Activated T-cell treated with anti-CD3 and anti-CD28 coated beads, Interleukin-2, amount 50 U/mL, for 4 hours (primary cell): ENCODE measurements at regions not wholly inside any gene's neighbourhood (a gene's known extent, or its start where the extent isn't known, plus 50 kb on each side); places are given as distances from the start of the nearest gene placed in this dataset.

Source experiments
- ATAC-seq, 2 donors: fragments of 200-7000 bp; cut with Tn5 transposase; one replicate each; pipeline ENCODE4 v1.10.0; 2021
- DNase-seq: peaks from one replicate; pipeline ENCODE4 v3.0.0-alpha.2; 2020
- H3K27me3 Mint-ChIP-seq: one replicate; pipeline ENCODE4 v1.8.0; 2021; ENCODE audit warnings: low read depth, mixed read lengths
- H3K36me3 Mint-ChIP-seq: one replicate; pipeline ENCODE4 v1.8.0; 2022; ENCODE audit warnings: mixed read lengths; ENCODE audit not compliant: insufficient read depth
- H3K4me1 Mint-ChIP-seq: one replicate; pipeline ENCODE4 v1.8.0; 2021; ENCODE audit warnings: low read depth, mixed read lengths
- H3K4me3 Mint-ChIP-seq: one replicate; pipeline ENCODE4 v1.8.0; 2021; ENCODE audit warnings: mild to moderate bottlenecking, moderate library complexity, mixed read lengths
- H3K9me3 Mint-ChIP-seq: one replicate; pipeline ENCODE4 v1.8.0; 2021; ENCODE audit warnings: mixed read lengths

GRCh38 chr11:119797736-119798135 lies 68.7 kb upstream of the NECTIN1 start:
- H3K36me3 Mint-ChIP-seq, result no peaks in the 10 kb centered on the region
- ATAC-seq (no peak), DNase-seq (no peak)
- H3K27me3 Mint-ChIP-seq, result peaks cover 29% of the 10 kb centered on the region
- no peaks in the 10 kb centered on the region for H3K9me3 Mint-ChIP-seq
- H3K4me1 Mint-ChIP-seq, result no peaks in the 10 kb centered on the region
- H3K4me3 Mint-ChIP-seq, result no peak overlapping the region

GRCh38 chr11:119797123-119797611 lies 68.2 kb upstream of the NECTIN1 start:
- ATAC-seq, result no peak
- H3K4me1 Mint-ChIP-seq, result no peaks in the 10 kb centered on the region
- no peak for DNase-seq
- H3K27me3 Mint-ChIP-seq, result peaks cover 29% of the 10 kb centered on the region
- H3K4me3 Mint-ChIP-seq, result no peak overlapping the region
- H3K36me3 Mint-ChIP-seq, result no peaks in the 10 kb centered on the region
- H3K9me3 Mint-ChIP-seq, result no peaks in the 10 kb centered on the region

- Mint-ChIP-seq H3K36me3 (no peaks in the 10 kb centered on the region), H3K27me3 (peaks cover 28% of the 10 kb centered on the region), H3K9me3 (no peaks in the 10 kb centered on the region), H3K4me3 (no peak overlapping the region), H3K4me1 (no peaks in the 10 kb centered on the region)
- no peak for DNase-seq
- no peak for ATAC-seq
These were observed 67.5 kb upstream of the NECTIN1 start for GRCh38 chr11:119796363-119797060.

- Mint-ChIP-seq H3K4me3 (no peak overlapping the region), H3K27me3 (peaks cover 29% of the 10 kb centered on the region), H3K36me3 (no peaks in the 10 kb centered on the region), H3K9me3 (no peaks in the 10 kb centered on the region), H3K4me1 (no peaks in the 10 kb centered on the region)
- ATAC-seq (no peak), DNase-seq (no peak)
These were observed 66.7 kb upstream of the NECTIN1 start for GRCh38 chr11:119795690-119796089.

- H3K27me3 Mint-ChIP-seq, result peaks cover 33% of the 10 kb centered on the region
- H3K36me3 Mint-ChIP-seq, result no peaks in the 10 kb centered on the region
- H3K9me3 Mint-ChIP-seq, result no peaks in the 10 kb centered on the region
- no peak for ATAC-seq
- H3K4me1 Mint-ChIP-seq, result no peaks in the 10 kb centered on the region
- no peak overlapping the region for H3K4me3 Mint-ChIP-seq
- no peak for DNase-seq
These were observed 66.2 kb upstream of the NECTIN1 start for GRCh38 chr11:119795231-119795630.

- ATAC-seq, result no peak
- H3K27me3 Mint-ChIP-seq, result peaks cover 33% of the 10 kb centered on the region
These were observed 65.8 kb upstream of the NECTIN1 start for GRCh38 chr11:119794756-119795155.

GRCh38 chr11:119794141-119794665 lies 65.2 kb upstream of the NECTIN1 start:
- Mint-ChIP-seq H3K4me3 (no peak overlapping the region), H3K4me1 (no peaks in the 10 kb centered on the region), H3K36me3 (no peaks in the 10 kb centered on the region), H3K27me3 (peaks cover 33% of the 10 kb centered on the region), H3K9me3 (no peaks in the 10 kb centered on the region)
- no peak for DNase-seq
- no peak for ATAC-seq

More at GRCh38 chr11:119794756-119795155, 65.8 kb upstream of the NECTIN1 start:
- no peak overlapping the region for H3K4me3 Mint-ChIP-seq
- no peaks in the 10 kb centered on the region for H3K4me1 Mint-ChIP-seq
- DNase-seq, result no peak
- no peaks in the 10 kb centered on the region for H3K9me3 Mint-ChIP-seq
- no peaks in the 10 kb centered on the region for H3K36me3 Mint-ChIP-seq

- DNase-seq (no peak), ATAC-seq (no peak)
- Mint-ChIP-seq H3K4me3 (no peak overlapping the region), H3K27me3 (peaks cover 33% of the 10 kb centered on the region), H3K36me3 (no peaks in the 10 kb centered on the region), H3K9me3 (no peaks in the 10 kb centered on the region), H3K4me1 (no peaks in the 10 kb centered on the region)
These were observed 64.5 kb upstream of the NECTIN1 start for GRCh38 chr11:119793335-119793984.

- ATAC-seq, result no peak
- H3K27me3 Mint-ChIP-seq, result peaks cover 35% of the 10 kb centered on the region
- no peaks in the 10 kb centered on the region for H3K36me3 Mint-ChIP-seq
- no peaks in the 10 kb centered on the region for H3K4me1 Mint-ChIP-seq
- H3K4me3 Mint-ChIP-seq, result no peak overlapping the region
- H3K9me3 Mint-ChIP-seq, result no peaks in the 10 kb centered on the region
- DNase-seq, result no peak
These were observed 62.7 kb upstream of the NECTIN1 start for GRCh38 chr11:119791701-119792151.

- Mint-ChIP-seq H3K9me3 (no peaks in the 10 kb centered on the region), H3K36me3 (no peaks in the 10 kb centered on the region), H3K27me3 (peaks cover 28% of the 10 kb centered on the region), H3K4me3 (no peak overlapping the region), H3K4me1 (no peaks in the 10 kb centered on the region)
- ATAC-seq, result no peak
- no peak for DNase-seq
These were observed 62.0 kb upstream of the NECTIN1 start for GRCh38 chr11:119791047-119791446.

- H3K9me3 Mint-ChIP-seq, result no peaks in the 10 kb centered on the region
- H3K36me3 Mint-ChIP-seq, result no peaks in the 10 kb centered on the region
- H3K4me3 Mint-ChIP-seq, result no peak overlapping the region
- no peak for ATAC-seq
- H3K27me3 Mint-ChIP-seq, result peaks cover 27% of the 10 kb centered on the region
- no peak for DNase-seq
- H3K4me1 Mint-ChIP-seq, result no peaks in the 10 kb centered on the region
These were observed 61.5 kb upstream of the NECTIN1 start for GRCh38 chr11:119790476-119790875.

GRCh38 chr11:119789766-119790407 lies 60.9 kb upstream of the NECTIN1 start:
- no peaks in the 10 kb centered on the region for H3K9me3 Mint-ChIP-seq
- H3K36me3 Mint-ChIP-seq, result no peaks in the 10 kb centered on the region

GRCh38 chr11:119788911-119789560 lies 60.0 kb upstream of the NECTIN1 start:
- Mint-ChIP-seq H3K27me3 (peaks cover 25% of the 10 kb centered on the region), H3K4me1 (no peaks in the 10 kb centered on the region), H3K36me3 (no peaks in the 10 kb centered on the region), H3K4me3 (no peak overlapping the region), H3K9me3 (no peaks in the 10 kb centered on the region)
- ATAC-seq (no peak), DNase-seq (no peak)

More at GRCh38 chr11:119789766-119790407, 60.9 kb upstream of the NECTIN1 start:
- Mint-ChIP-seq H3K4me3 (no peak overlapping the region), H3K4me1 (no peaks in the 10 kb centered on the region), H3K27me3 (peaks cover 25% of the 10 kb centered on the region)
- ATAC-seq (no peak), DNase-seq (no peak)
